HAP-1 (cell line): ENCODE measurements at regions not wholly inside any gene's neighbourhood (a gene's known extent, or its start where the extent isn't known, plus 50 kb on each side); places are given as distances from the start of the nearest gene placed in this dataset.
"Not testable (repeated sequence)": the region's sequence is repeated elsewhere in the genome, so short reads cannot be mapped to it uniquely, and the experiment has no call there.

ENCODE experiments used
- DNase-seq, 2 experiments: peaks; one replicate each; pipeline ENCODE4 v3.0.0-alpha.2; 2016 to 2020; ENCODE audit warnings: low spot score in 2 of 2
- H3K27me3 ChIP-seq: fragments of 250-450 bp; sonication (Bioruptor Pico); 2 replicates; pipeline ENCODE4 v1.5.1; 2020; ENCODE audit warnings: low read depth, mild to moderate bottlenecking, moderate library complexity
- H3K36me3 ChIP-seq: fragments of 250-450 bp; sonication (Bioruptor Pico); replicated peaks from 2 replicates; pipeline ENCODE4 v1.5.1; 2020; ENCODE audit warnings: mild to moderate bottlenecking
- H3K4me1 ChIP-seq: fragments of 250-450 bp; sonication (Bioruptor Pico); 2 replicates; pipeline ENCODE4 v1.5.1; 2020; ENCODE audit warnings: mild to moderate bottlenecking
- H3K4me3 ChIP-seq: fragments of 250-450 bp; sonication (Bioruptor Pico); 2 replicates; pipeline ENCODE4 v1.5.1; 2020; ENCODE audit warnings: mild to moderate bottlenecking, moderate library complexity
- H3K9me3 ChIP-seq: fragments of 250-450 bp; sonication (Bioruptor Pico); 2 replicates; pipeline ENCODE4 v1.5.1; 2020; ENCODE audit warnings: mild to moderate bottlenecking, moderate library complexity
- in situ Hi-C: fragments of 300-500 bp; cut with MboI; formaldehyde crosslinking; loops from 3 replicates; pipeline ENCODE4 v1.14.3; 2020; ENCODE audit warnings: low sequenced_read_pairs, inconsistent platforms, mixed read lengths

- DNase-seq, in situ Hi-C loops, H3K4me3 ChIP-seq, H3K36me3 ChIP-seq, H3K4me1 ChIP-seq, H3K9me3 ChIP-seq, H3K27me3 ChIP-seq: not testable (repeated sequence)
Measured at GRCh38 chr12:34273703-34274102, 251.4 kb downstream of the ALG10 start.

GRCh38 chr12:34275129-34275528, 252.8 kb downstream of the ALG10 start:
- Histone ChIP-seq H3K27me3 (no peaks in the 10 kb centered on the region), H3K4me1 (no peaks in the 10 kb centered on the region), H3K4me3 (no peak overlapping the region), H3K9me3 (no peaks in the 10 kb centered on the region), H3K36me3 (no peaks in the 10 kb centered on the region)
- DNase-seq, result no peak
- in situ Hi-C loops, result no loop called here

DNA sequence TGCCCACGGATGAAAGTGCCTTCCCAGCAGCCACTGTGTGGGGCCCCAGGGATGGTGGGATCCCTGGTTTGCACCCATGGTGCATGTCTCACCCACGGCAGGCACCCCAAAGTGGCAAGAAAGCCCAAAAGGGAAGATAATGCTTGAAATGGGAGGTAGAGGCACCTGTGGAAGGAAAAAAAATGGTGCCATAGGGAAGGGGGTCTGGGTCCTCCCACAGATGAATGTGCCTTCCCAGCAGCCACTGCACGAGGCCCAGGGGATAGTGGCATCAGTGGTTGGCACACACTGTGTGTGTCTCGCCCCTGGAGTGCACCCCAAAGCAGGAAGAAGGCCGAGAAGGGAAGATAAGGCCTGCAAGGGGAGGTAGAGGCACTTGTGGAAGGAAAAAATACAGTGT, 264.2 kb downstream of the ALG10 start:
- Histone ChIP-seq H3K4me3 (no peak overlapping the region), H3K4me1 (no peaks in the 10 kb centered on the region), H3K36me3 (no peaks in the 10 kb centered on the region), H3K9me3 (no peaks in the 10 kb centered on the region), H3K27me3 (no peaks in the 10 kb centered on the region)
- in situ Hi-C loops, result no loop called here
- DNase-seq, result no peak

GRCh38 chr12:34286934-34287333, 264.6 kb downstream of the ALG10 start:
- no peak overlapping the region for H3K4me3 ChIP-seq
- no peaks in the 10 kb centered on the region for H3K36me3 ChIP-seq
- DNase-seq, result no peak
- H3K9me3 ChIP-seq, result no peaks in the 10 kb centered on the region
- H3K4me1 ChIP-seq, result no peaks in the 10 kb centered on the region
- in situ Hi-C loops, result no loop called here
- H3K27me3 ChIP-seq, result no peaks in the 10 kb centered on the region

DNA sequence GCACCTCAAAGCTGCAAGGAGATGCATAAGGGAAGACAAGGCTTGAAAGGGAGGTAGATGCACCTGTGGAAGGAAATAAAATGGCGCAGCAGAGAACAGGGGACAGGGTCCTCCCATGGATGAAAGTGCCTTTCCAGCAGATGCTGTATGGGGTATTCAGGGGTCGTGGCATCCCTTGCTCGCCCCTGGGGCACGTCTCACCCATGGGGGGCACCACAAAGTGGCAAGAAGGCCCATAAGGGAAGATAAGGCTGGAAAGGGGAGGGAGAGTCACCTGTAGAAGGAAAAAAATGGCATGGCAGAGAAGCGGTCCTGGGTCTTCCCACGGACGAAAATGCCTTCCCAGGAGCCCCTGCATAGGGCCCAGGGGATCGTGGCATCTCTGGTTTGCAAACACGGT, 265.1 kb downstream of the ALG10 start:
- Histone ChIP-seq H3K27me3 (no peaks in the 10 kb centered on the region), H3K4me3 (no peak overlapping the region), H3K9me3 (no peaks in the 10 kb centered on the region), H3K36me3 (no peaks in the 10 kb centered on the region), H3K4me1 (no peaks in the 10 kb centered on the region)
- no peak for DNase-seq
- in situ Hi-C loops, result no loop called here

DNA sequence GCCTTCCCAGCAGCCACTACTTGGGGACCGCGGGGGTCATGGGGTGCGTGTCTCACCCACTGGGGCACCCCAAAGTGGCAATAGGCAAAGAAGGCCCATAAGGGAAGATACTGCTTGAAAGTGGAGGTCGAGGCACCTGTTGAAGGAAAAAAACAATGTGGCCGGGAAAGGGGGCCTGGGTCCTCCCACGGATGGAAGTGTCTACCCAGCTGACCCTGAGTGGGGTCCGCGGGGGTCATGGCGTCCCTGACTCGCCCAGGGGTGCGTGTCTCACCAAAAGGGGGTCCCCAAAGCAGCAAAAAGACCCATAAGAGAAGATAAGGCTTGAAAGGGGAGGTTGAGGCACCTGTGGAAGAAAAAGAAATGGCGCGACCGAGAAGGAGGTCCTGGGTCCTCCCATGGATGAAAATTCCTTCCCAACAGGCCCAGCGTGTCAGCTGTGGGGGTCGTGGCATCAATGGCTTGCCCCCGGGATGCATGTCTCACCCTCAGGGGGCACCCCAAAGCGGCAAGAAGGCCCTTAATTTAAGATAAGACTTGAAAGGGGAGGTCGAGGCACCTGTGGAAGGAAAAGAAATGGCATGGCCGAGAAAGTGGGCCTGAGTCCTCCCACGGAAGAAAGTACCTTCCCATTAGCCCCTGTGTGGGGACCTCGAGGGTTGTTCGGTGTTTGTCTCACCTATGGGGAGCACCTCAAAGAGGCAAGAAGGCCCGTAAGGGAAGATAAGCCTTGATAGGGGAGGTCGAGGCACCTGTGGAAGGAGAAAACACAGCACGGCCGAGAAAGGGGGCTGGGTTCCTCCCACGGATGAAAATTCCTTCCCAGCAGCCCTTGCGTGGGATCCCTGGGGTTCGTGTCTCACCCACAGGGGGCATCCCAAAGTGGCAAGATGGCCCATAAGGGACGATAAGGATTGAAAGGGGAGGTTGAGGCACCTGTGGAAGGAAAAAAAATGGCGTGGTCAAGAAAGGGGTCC, 266.0 kb downstream of the ALG10 start:
- Histone ChIP-seq H3K9me3 (no peaks in the 10 kb centered on the region), H3K36me3 (no peaks in the 10 kb centered on the region), H3K27me3 (no peaks in the 10 kb centered on the region), H3K4me3 (no peak overlapping the region), H3K4me1 (no peaks in the 10 kb centered on the region)
- no peak for DNase-seq
- in situ Hi-C loops, result no loop called here

GRCh38 chr12:34288963-34289345, 266.7 kb downstream of the ALG10 start:
- in situ Hi-C loops, result no loop called here
- no peak for DNase-seq
- Histone ChIP-seq H3K36me3 (no peaks in the 10 kb centered on the region), H3K4me3 (no peak overlapping the region), H3K27me3 (no peaks in the 10 kb centered on the region), H3K9me3 (no peaks in the 10 kb centered on the region), H3K4me1 (no peaks in the 10 kb centered on the region)

DNA sequence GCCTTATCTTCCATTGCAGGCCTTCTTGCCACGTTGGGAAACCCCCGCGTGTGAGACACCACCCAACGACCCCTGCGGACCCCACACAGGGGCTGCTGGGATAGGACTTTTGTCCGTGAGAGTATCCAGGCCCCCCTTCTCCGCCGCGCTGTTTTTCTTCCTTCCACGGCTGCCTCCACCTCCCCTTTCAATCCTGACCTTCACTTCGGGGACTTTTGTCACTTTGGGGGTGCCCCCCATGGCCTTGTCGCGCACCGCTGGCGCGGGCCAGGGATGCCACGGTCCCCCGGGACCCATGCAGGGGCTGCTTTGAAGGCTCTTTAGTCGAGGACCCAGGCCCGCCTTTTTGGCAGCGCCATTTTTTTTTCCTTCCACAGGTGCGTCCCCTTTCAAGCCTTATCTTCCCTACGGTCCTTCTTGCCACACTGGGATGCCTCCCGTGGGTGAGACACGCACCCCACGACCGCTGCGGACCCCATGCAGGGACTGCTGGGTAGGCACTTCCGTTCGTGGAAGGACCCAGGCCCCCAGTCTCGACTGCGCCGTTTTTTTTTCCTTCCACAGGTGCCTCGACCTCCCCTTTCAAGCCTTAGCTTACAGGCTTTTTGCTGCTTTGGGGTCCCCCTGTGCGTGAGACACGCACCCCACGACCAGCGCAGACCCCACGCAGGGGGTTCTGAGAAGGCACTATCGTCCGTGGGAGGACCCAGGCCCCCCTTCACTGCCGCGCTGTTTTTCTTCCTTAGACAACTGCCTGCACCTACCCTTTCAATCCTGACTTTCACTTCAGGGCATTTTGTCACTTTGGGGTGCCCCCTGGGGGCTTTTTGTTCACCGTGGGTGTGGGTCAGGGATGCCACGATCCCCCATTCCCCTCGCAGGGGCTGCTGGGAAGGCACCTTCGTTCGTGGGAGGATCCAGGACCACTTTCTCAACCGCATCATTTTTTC, 267.4 kb downstream of the ALG10 start:
- H3K4me1 ChIP-seq, result no peaks in the 10 kb centered on the region
- no peaks in the 10 kb centered on the region for H3K9me3 ChIP-seq
- H3K27me3 ChIP-seq, result no peaks in the 10 kb centered on the region
- H3K36me3 ChIP-seq, result no peaks in the 10 kb centered on the region
- in situ Hi-C loops, result no loop called here
- H3K4me3 ChIP-seq, result no peak overlapping the region
- no peak for DNase-seq

DNA sequence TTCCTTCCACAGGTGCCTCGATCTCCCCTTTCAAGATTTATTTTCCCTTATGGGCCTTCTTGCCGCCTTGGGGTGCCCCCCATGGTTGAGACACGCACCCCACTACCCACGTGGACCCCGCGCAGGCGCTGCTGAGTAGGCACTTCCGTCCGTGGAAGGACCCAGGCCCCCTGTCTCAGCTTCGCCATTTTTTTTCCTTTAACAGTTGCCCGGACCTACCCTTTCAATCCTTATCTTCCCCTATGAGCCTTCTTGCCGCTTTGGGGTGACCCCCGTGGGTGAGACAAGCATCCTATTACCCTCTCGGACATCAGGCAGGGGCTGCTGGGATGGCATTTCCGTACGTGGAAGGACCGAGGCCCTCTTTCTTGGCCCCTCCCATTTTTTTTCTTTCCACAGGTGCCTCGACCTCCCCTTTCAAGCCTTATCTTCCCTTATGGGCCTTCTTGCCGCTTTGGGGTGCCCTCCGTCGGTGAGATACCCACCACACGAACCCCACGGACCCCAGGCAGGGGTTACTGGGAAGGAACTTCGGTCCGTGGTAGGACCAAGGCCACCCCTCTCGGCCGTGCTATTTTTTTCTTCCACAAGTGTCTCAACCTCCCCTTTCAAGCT, 268.2 kb downstream of the ALG10 start:
- in situ Hi-C loops, result no loop called here
- H3K9me3 ChIP-seq, result no peaks in the 10 kb centered on the region

GRCh38 chr12:34291001-34291400, 268.7 kb downstream of the ALG10 start:
- in situ Hi-C loops, result no loop called here

More for the DNA sequence above, 268.2 kb downstream of the ALG10 start:
- Histone ChIP-seq H3K4me3 (no peak overlapping the region), H3K4me1 (no peaks in the 10 kb centered on the region), H3K27me3 (no peaks in the 10 kb centered on the region), H3K36me3 (no peaks in the 10 kb centered on the region)
- DNase-seq, result no peak

DNA sequence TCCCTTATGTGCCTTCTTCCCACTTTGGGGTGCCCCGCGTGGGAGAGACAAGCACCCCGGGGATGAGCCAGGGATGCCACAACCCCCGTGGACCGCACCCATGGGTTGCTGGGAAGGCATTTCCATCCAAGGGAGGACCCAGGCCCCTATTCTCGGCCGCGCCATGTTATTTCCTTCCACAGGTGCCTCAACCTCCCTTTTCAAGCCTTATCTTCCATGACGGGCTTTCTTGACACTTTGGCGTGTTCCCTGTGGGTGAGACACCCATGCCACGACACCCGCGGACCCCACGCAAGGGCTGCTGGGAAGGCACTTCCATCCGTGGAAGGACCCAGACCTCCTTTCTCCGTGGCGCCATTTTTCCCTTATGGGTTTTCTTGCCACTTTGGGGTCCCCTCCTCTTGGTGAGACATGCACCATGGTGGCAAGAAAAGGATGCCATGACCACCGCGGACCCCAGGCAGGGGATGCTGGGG, 269.2 kb downstream of the ALG10 start:
- no peak overlapping the region for H3K4me3 ChIP-seq
- no peak for DNase-seq
- no peaks in the 10 kb centered on the region for H3K27me3 ChIP-seq
- H3K36me3 ChIP-seq, result no peaks in the 10 kb centered on the region
- in situ Hi-C loops, result no loop called here
- H3K9me3 ChIP-seq, result no peaks in the 10 kb centered on the region
- H3K4me1 ChIP-seq, result no peaks in the 10 kb centered on the region

More at GRCh38 chr12:34291001-34291400, 268.7 kb downstream of the ALG10 start:
- H3K27me3 ChIP-seq, result no peaks in the 10 kb centered on the region
- H3K36me3 ChIP-seq, result no peaks in the 10 kb centered on the region
- no peaks in the 10 kb centered on the region for H3K4me1 ChIP-seq
- no peak overlapping the region for H3K4me3 ChIP-seq
- no peaks in the 10 kb centered on the region for H3K9me3 ChIP-seq
- no peak for DNase-seq

DNA sequence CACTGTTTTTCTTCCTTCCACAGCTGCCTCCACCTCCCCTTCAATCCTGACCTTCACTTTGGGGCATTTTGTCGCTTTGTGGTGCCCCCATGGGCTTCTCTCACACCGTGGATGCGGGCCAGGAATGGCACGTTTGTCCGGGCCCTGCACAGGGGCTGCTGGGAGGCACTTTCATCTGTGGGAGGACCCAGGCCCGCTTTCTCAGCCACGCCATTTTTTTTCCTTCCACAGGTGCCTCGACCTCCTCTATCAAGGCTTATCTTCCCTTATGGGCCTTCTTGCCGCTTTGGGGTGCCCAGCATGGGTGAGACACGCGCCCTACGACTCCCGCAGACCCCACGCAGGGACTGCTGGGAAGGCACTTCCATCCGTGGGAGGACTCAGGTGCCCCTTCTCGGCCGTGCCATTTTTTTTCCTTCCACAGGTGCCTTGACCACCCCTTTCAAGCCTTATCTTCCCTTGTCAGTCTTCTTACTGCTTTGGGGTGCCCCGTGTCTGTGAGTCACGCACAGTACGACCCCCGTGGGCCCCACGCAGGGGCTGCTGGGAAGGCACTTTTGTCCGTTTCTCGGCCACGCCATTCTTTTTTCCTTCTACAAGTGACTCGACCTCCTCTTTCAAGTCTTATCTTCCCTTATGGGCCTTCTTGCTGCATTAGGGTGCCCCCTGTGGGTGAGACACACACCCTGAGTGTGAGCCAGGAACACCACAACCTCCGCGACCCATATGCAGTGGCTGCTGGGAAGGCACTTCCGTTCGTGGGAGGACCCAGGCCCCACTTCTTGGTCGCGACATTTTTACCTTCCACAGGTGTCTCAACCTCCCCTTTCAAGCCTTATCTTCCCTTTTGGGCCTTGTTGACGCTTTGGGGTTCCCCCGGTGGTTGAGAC, 270.7 kb downstream of the ALG10 start:
- H3K27me3 ChIP-seq, result no peaks in the 10 kb centered on the region

GRCh38 chr12:34294137-34294536, 271.8 kb downstream of the ALG10 start:
- in situ Hi-C loops, result no loop called here
- no peaks in the 10 kb centered on the region for H3K4me1 ChIP-seq
- no peak overlapping the region for H3K4me3 ChIP-seq
- H3K9me3 ChIP-seq, result no peaks in the 10 kb centered on the region
- H3K27me3 ChIP-seq, result no peaks in the 10 kb centered on the region
- DNase-seq, result no peak
- H3K36me3 ChIP-seq, result no peaks in the 10 kb centered on the region

More for the DNA sequence above, 270.7 kb downstream of the ALG10 start:
- DNase-seq, result no peak
- no peaks in the 10 kb centered on the region for H3K9me3 ChIP-seq
- H3K4me1 ChIP-seq, result no peaks in the 10 kb centered on the region
- no peak overlapping the region for H3K4me3 ChIP-seq
- in situ Hi-C loops, result no loop called here
- no peaks in the 10 kb centered on the region for H3K36me3 ChIP-seq
